ENCODE measurements at regions not wholly inside any gene's neighbourhood (a gene's known extent, or its start where the extent isn't known, plus 50 kb on each side); places are given as distances from the start of the nearest gene placed in this dataset.

GRCh38 chr2:147792966-147793617 is 51.7 kb upstream of the ACVR2A start:
- no peak for DNase-seq

- DNase-seq: no peak
Measured at GRCh38 chr2:147790580-147790979, 54.2 kb upstream of the ACVR2A start.

- DNase-seq: no peak
Measured at GRCh38 chr2:147789720-147790119, 55.1 kb upstream of the ACVR2A start.

GRCh38 chr2:147789287-147789686 is 55.5 kb upstream of the ACVR2A start:
- DNase-seq: no peak

- DNase-seq: no peak
Measured at GRCh38 chr2:147782141-147782930, 62.5 kb upstream of the ACVR2A start.

- DNase-seq: no peak
Measured at GRCh38 chr2:147779440-147779839, 65.4 kb upstream of the ACVR2A start.

- DNase-seq: no peak
Measured at GRCh38 chr2:147777394-147777793, 67.4 kb upstream of the ACVR2A start.

- DNase-seq: no peak
Measured at GRCh38 chr2:147774805-147775204, 70.0 kb upstream of the ACVR2A start.

GRCh38 chr2:147773479-147773878 is 71.3 kb upstream of the ACVR2A start:
- DNase-seq: no peak

GRCh38 chr2:147772781-147773180 is 72.0 kb upstream of the ACVR2A start:
- no peak for DNase-seq

- no peak for DNase-seq
Measured at GRCh38 chr2:147763861-147764260, 81.0 kb upstream of the ACVR2A start.

GRCh38 chr2:147760984-147761383 is 83.8 kb upstream of the ACVR2A start:
- DNase-seq: no peak

GRCh38 chr2:147759536-147759935 is 85.3 kb upstream of the ACVR2A start:
- DNase-seq: no peak

GRCh38 chr2:147758821-147759220 is 86.0 kb upstream of the ACVR2A start:
- DNase-seq: no peak

GRCh38 chr2:147756069-147756468 is 88.8 kb upstream of the ACVR2A start:
- no peak for DNase-seq

- no peak for DNase-seq
Measured at GRCh38 chr2:147740211-147740927, 104.5 kb upstream of the ACVR2A start.

GRCh38 chr2:147739508-147739907 is 105.3 kb upstream of the ACVR2A start:
- no peak for DNase-seq

GRCh38 chr2:147718831-147719230 is 126.0 kb upstream of the ACVR2A start:
- no peak for DNase-seq

GRCh38 chr2:147716906-147717305 is 127.9 kb upstream of the ACVR2A start:
- no peak for DNase-seq

- no peak for DNase-seq
Measured at GRCh38 chr2:147715807-147716206, 129.0 kb upstream of the ACVR2A start.

- DNase-seq: no peak
Measured at GRCh38 chr2:147714582-147714981, 130.2 kb upstream of the ACVR2A start.

- no peak for DNase-seq
Measured at GRCh38 chr2:147713349-147713748, 131.5 kb upstream of the ACVR2A start.

- DNase-seq: no peak
Measured at GRCh38 chr2:147712051-147712450, 132.8 kb upstream of the ACVR2A start.

GRCh38 chr2:147711031-147711430 is 133.8 kb upstream of the ACVR2A start:
- DNase-seq: no peak
